SJSA1 (cell line): ENCODE measurements at regions not wholly inside any gene's neighbourhood (a gene's known extent, or its start where the extent isn't known, plus 50 kb on each side); places are given as distances from the start of the nearest gene placed in this dataset.

Experiments used
- DNase-seq, 2 experiments: peaks; one replicate each; pipeline ENCODE4 v3.0.0-alpha.2; 2015 to 2020; ENCODE audit warnings: low spot score in 2 of 2, low read depth in 1 of 2
- H3K27ac ChIP-seq: fragments of 250-450 bp; sonication (Bioruptor Pico); 2 replicates; pipeline ENCODE4 v1.5.1; 2020; ENCODE audit warnings: mild to moderate bottlenecking, moderate library complexity
- H3K27me3 ChIP-seq: fragments of 250-450 bp; sonication (Bioruptor Pico); replicated peaks from 2 replicates; pipeline ENCODE4 v1.5.1; 2020; ENCODE audit warnings: mild to moderate bottlenecking, moderate library complexity
- H3K36me3 ChIP-seq: fragments of 250-450 bp; sonication (Bioruptor Pico); 2 replicates; pipeline ENCODE4 v1.5.1; 2020; ENCODE audit warnings: mild to moderate bottlenecking
- H3K4me1 ChIP-seq: fragments of 250-450 bp; sonication (Bioruptor Pico); replicated peaks from 2 replicates; pipeline ENCODE4 v1.6.1; 2021; ENCODE audit warnings: mild to moderate bottlenecking
- H3K4me3 ChIP-seq: fragments of 250-450 bp; sonication (Bioruptor Pico); 2 replicates; pipeline ENCODE4 v1.5.1; 2020; ENCODE audit warnings: mild to moderate bottlenecking
- H3K9me3 ChIP-seq: fragments of 250-450 bp; sonication (Bioruptor Pico); replicated peaks from 2 replicates; pipeline ENCODE4 v1.5.1; 2020; ENCODE audit warnings: mild to moderate bottlenecking

- H3K4me3 ChIP-seq: no peak overlapping the region
- no peaks in the 10 kb centered on the region for H3K4me1 ChIP-seq
- no peak overlapping the region for H3K27ac ChIP-seq
These were observed 564.2 kb downstream of the MBD2 start for GRCh38 chr18:53660306-53660705.

GRCh38 chr18:53657257-53657656 lies 567.2 kb downstream of the MBD2 start:
- DNase-seq: no peak
- no peaks in the 10 kb centered on the region for H3K27me3 ChIP-seq
- no peak overlapping the region for H3K27ac ChIP-seq
- no peaks in the 10 kb centered on the region for H3K36me3 ChIP-seq
- no peaks in the 10 kb centered on the region for H3K4me1 ChIP-seq
- H3K9me3 ChIP-seq: no peaks in the 10 kb centered on the region
- no peak overlapping the region for H3K4me3 ChIP-seq

More at GRCh38 chr18:53660306-53660705, 564.2 kb downstream of the MBD2 start:
- no peaks in the 10 kb centered on the region for H3K36me3 ChIP-seq
- DNase-seq: no peak
- H3K9me3 ChIP-seq: no peaks in the 10 kb centered on the region
- H3K27me3 ChIP-seq: no peaks in the 10 kb centered on the region

- DNase-seq: no peak
- no peaks in the 10 kb centered on the region; the same call in 1 of the 2 replicates for H3K9me3 ChIP-seq
- no peaks in the 10 kb centered on the region for H3K27me3 ChIP-seq
- H3K36me3 ChIP-seq: no peaks in the 10 kb centered on the region
- H3K4me3 ChIP-seq: no peak overlapping the region
- no peaks in the 10 kb centered on the region for H3K4me1 ChIP-seq
- no peak overlapping the region for H3K27ac ChIP-seq
These were observed 574.8 kb downstream of the MBD2 start for GRCh38 chr18:53649621-53650020.

- H3K27me3 ChIP-seq: no peaks in the 10 kb centered on the region
- no peak overlapping the region for H3K4me3 ChIP-seq
- no peak for DNase-seq
- H3K4me1 ChIP-seq: no peaks in the 10 kb centered on the region
- H3K27ac ChIP-seq: no peak overlapping the region
- H3K36me3 ChIP-seq: no peaks in the 10 kb centered on the region
- no peaks in the 10 kb centered on the region for H3K9me3 ChIP-seq
These were observed 579.5 kb downstream of the MBD2 start for GRCh38 chr18:53644799-53645471.

GRCh38 chr18:53639687-53640086 lies 584.8 kb downstream of the MBD2 start:
- H3K27me3 ChIP-seq: no peaks in the 10 kb centered on the region
- H3K36me3 ChIP-seq: no peaks in the 10 kb centered on the region
- no peak overlapping the region for H3K4me3 ChIP-seq
- H3K9me3 ChIP-seq: no peaks in the 10 kb centered on the region
- no peak overlapping the region for H3K27ac ChIP-seq
- DNase-seq: no peak
- H3K4me1 ChIP-seq: no peaks in the 10 kb centered on the region

- no peaks in the 10 kb centered on the region for H3K27me3 ChIP-seq
- H3K4me3 ChIP-seq: no peak overlapping the region
- no peaks in the 10 kb centered on the region for H3K9me3 ChIP-seq
- H3K27ac ChIP-seq: no peak overlapping the region
- no peaks in the 10 kb centered on the region for H3K36me3 ChIP-seq
- peak in 1 of 2 experiments; percentile 18 for DNase-seq
- no peaks in the 10 kb centered on the region for H3K4me1 ChIP-seq
These were observed 595.1 kb downstream of the MBD2 start for GRCh38 chr18:53629337-53629736.

GRCh38 chr18:53625997-53626599 lies 598.4 kb downstream of the MBD2 start:
- H3K27me3 ChIP-seq: no peaks in the 10 kb centered on the region
- no peaks in the 10 kb centered on the region for H3K9me3 ChIP-seq
- no peaks in the 10 kb centered on the region for H3K4me1 ChIP-seq
- no peak overlapping the region for H3K27ac ChIP-seq
- no peak for DNase-seq
- no peaks in the 10 kb centered on the region for H3K36me3 ChIP-seq
- no peak overlapping the region for H3K4me3 ChIP-seq

GRCh38 chr18:53610957-53611356 lies 613.5 kb downstream of the MBD2 start:
- no peak overlapping the region for H3K27ac ChIP-seq
- DNase-seq: no peak
- no peaks in the 10 kb centered on the region for H3K4me1 ChIP-seq

GRCh38 chr18:53606792-53607191 lies 617.7 kb downstream of the MBD2 start:
- Histone ChIP-seq H3K4me1 (no peaks in the 10 kb centered on the region), H3K27ac (no peak overlapping the region), H3K9me3 (no peaks in the 10 kb centered on the region), H3K27me3 (no peaks in the 10 kb centered on the region), H3K36me3 (no peaks in the 10 kb centered on the region), H3K4me3 (no peak overlapping the region)
- no peak for DNase-seq

More at GRCh38 chr18:53610957-53611356, 613.5 kb downstream of the MBD2 start:
- H3K27me3 ChIP-seq: no peaks in the 10 kb centered on the region; the same call in 1 of the 2 replicates
- H3K36me3 ChIP-seq: no peaks in the 10 kb centered on the region
- H3K4me3 ChIP-seq: no peak overlapping the region
- no peaks in the 10 kb centered on the region for H3K9me3 ChIP-seq

GRCh38 chr18:53605198-53605597 lies 619.3 kb downstream of the MBD2 start:
- no peak overlapping the region for H3K4me3 ChIP-seq
- no peaks in the 10 kb centered on the region for H3K4me1 ChIP-seq
- H3K36me3 ChIP-seq: no peaks in the 10 kb centered on the region
- DNase-seq: no peak
- no peaks in the 10 kb centered on the region for H3K27me3 ChIP-seq
- no peaks in the 10 kb centered on the region for H3K9me3 ChIP-seq
- H3K27ac ChIP-seq: no peak overlapping the region

- Histone ChIP-seq H3K36me3 (no peaks in the 10 kb centered on the region), H3K4me1 (no peaks in the 10 kb centered on the region), H3K9me3 (no peaks in the 10 kb centered on the region), H3K4me3 (no peak overlapping the region), H3K27me3 (no peaks in the 10 kb centered on the region), H3K27ac (no peak overlapping the region)
- DNase-seq: no peak
These were observed 621.2 kb downstream of the MBD2 start for GRCh38 chr18:53603276-53603675.

GRCh38 chr18:53601344-53601743 lies 623.1 kb downstream of the MBD2 start:
- Histone ChIP-seq H3K27ac (no peak overlapping the region), H3K9me3 (no peaks in the 10 kb centered on the region), H3K4me3 (no peak overlapping the region), H3K4me1 (no peaks in the 10 kb centered on the region), H3K27me3 (no peaks in the 10 kb centered on the region), H3K36me3 (no peaks in the 10 kb centered on the region)
- DNase-seq: no peak

GRCh38 chr18:53586923-53587322 lies 637.5 kb downstream of the MBD2 start:
- Histone ChIP-seq H3K27ac (no peak overlapping the region), H3K36me3 (no peaks in the 10 kb centered on the region), H3K4me1 (no peaks in the 10 kb centered on the region), H3K27me3 (no peaks in the 10 kb centered on the region), H3K4me3 (no peak overlapping the region), H3K9me3 (peaks cover 2% of the 10 kb centered on the region; the same call in 1 of the 2 replicates)
- no peak for DNase-seq
